Activated CD8-positive, alpha-beta memory T cell treated with anti-CD3 and anti-CD28 coated beads for 1 hour (primary cell): ENCODE measurements at regions not wholly inside any gene's neighbourhood (a gene's known extent, or its start where the extent isn't known, plus 50 kb on each side); places are given as distances from the start of the nearest gene placed in this dataset.
A peak's percentile ranks its signal among the peaks of the same experiment; 100 is the strongest.
"Not testable (repeated sequence)": the region's sequence is repeated elsewhere in the genome, so short reads cannot be mapped to it uniquely, and the experiment has no call there.

Experiments used
- DNase-seq, 2 donors: peaks; one replicate each; pipeline ENCODE4 v3.0.0-alpha.2; 2020; ENCODE audit warnings: low read depth in 1 of 2; ENCODE audit errors: extremely low read depth in 1 of 2

GRCh38 chr1:149157409-149157808, 54.1 kb upstream of the NBPF9 start:
- DNase-seq: not testable (repeated sequence)

- not testable (repeated sequence) for DNase-seq
These were observed 55.0 kb upstream of the NBPF9 start for GRCh38 chr1:149158308-149158707.

- not testable (repeated sequence) for DNase-seq
These were observed 59.7 kb upstream of the NBPF9 start for GRCh38 chr1:149163063-149163444.

- not testable (repeated sequence) for DNase-seq
These were observed 71.4 kb upstream of the NBPF9 start for GRCh38 chr1:149174765-149175164.

GRCh38 chr1:149175812-149176211, 72.5 kb upstream of the NBPF9 start:
- DNase-seq: not testable (repeated sequence)

GRCh38 chr1:149176453-149177316, 73.3 kb upstream of the NBPF9 start:
- DNase-seq: peak; percentile 20 to 44

GRCh38 chr1:149190742-149191141, 87.4 kb upstream of the NBPF9 start:
- not testable (repeated sequence) for DNase-seq

- DNase-seq: not testable (repeated sequence)
These were observed 93.3 kb upstream of the NBPF9 start for GRCh38 chr1:149196651-149197050.

GRCh38 chr1:149200567-149200966, 97.2 kb upstream of the NBPF9 start:
- not testable (repeated sequence) for DNase-seq

GRCh38 chr1:149202283-149202682, 98.9 kb upstream of the NBPF9 start:
- DNase-seq: not testable (repeated sequence)

GRCh38 chr1:149204396-149204795, 101.0 kb upstream of the NBPF9 start:
- not testable (repeated sequence) for DNase-seq

- DNase-seq: not testable (repeated sequence)
These were observed 105.5 kb upstream of the NBPF9 start for GRCh38 chr1:149208836-149209235.

- not testable (repeated sequence) for DNase-seq
These were observed 108.5 kb upstream of the NBPF9 start for GRCh38 chr1:149211757-149212420.

- DNase-seq: not testable (repeated sequence)
These were observed 109.6 kb upstream of the NBPF9 start for GRCh38 chr1:149212946-149213345.

- DNase-seq: not testable (repeated sequence)
These were observed 110.3 kb upstream of the NBPF9 start for GRCh38 chr1:149213673-149214072.

- not testable (repeated sequence) for DNase-seq
These were observed 115.0 kb upstream of the NBPF9 start for GRCh38 chr1:149218080-149218988.

GRCh38 chr1:149219539-149219938, 116.2 kb upstream of the NBPF9 start:
- not testable (repeated sequence) for DNase-seq

GRCh38 chr1:149220463-149221074, 117.2 kb upstream of the NBPF9 start:
- not testable (repeated sequence) for DNase-seq

- not testable (repeated sequence) for DNase-seq
These were observed 124.7 kb upstream of the NBPF9 start for GRCh38 chr1:149227933-149228665.
